SK-N-SH (cell line): ENCODE measurements at regions not wholly inside any gene's neighbourhood (a gene's known extent, or its start where the extent isn't known, plus 50 kb on each side); places are given as distances from the start of the nearest gene placed in this dataset.

Source experiments
- CTCF ChIP-seq: fragments of 200-600 bp; sonication (generic); IDR thresholded peaks from 2 replicates; pipeline ENCODE4 v1.6.1; 2017; ENCODE audit warnings: antibody characterized with exemption, mild to moderate bottlenecking, moderate library complexity
- ELF1 ChIP-seq: IDR thresholded peaks from 2 replicates; pipeline ENCODE4 v1.4.0; 2012
- EZH2phosphoT487 ChIP-seq: fragments of 200-600 bp; sonication (generic); IDR thresholded peaks from 2 replicates; pipeline ENCODE4 v1.6.1; 2017; ENCODE audit warnings: low read depth, mixed run types, mild to moderate bottlenecking, antibody characterized with exemption, moderate library complexity, borderline replicate concordance
- JUND ChIP-seq: IDR thresholded peaks from 2 replicates; pipeline ENCODE4 v1.4.0; 2012
- RAD21 ChIP-seq: IDR thresholded peaks from 2 replicates; pipeline ENCODE4 v1.6.1; 2012; ENCODE audit warnings: mild to moderate bottlenecking, low read length
- SIN3A ChIP-seq: IDR thresholded peaks from 2 replicates; pipeline ENCODE4 v1.6.1; 2012; ENCODE audit warnings: low read depth, mild to moderate bottlenecking, low read length, moderate library complexity, borderline replicate concordance
- USF1 ChIP-seq: IDR thresholded peaks from 2 replicates; pipeline ENCODE4 v1.4.0; 2012; ENCODE audit warnings: low read depth, borderline replicate concordance

GRCh38 chr12:67193704-67194103, 75.5 kb upstream of the CAND1 start:
- TF ChIP-seq ELF1, result no peak
- TF ChIP-seq JUND, result no peak
- TF ChIP-seq EZH2phosphoT487, result no peak
- TF ChIP-seq CTCF, result no peak
- TF ChIP-seq RAD21, result no peak
- no peak for TF ChIP-seq USF1
- no peak for TF ChIP-seq SIN3A
